Epithelial cell of proximal tubule (primary cell): ENCODE measurements at regions not wholly inside any gene's neighbourhood (a gene's known extent, or its start where the extent isn't known, plus 50 kb on each side); places are given as distances from the start of the nearest gene placed in this dataset.

ENCODE experiments used
- DNase-seq: peaks from one replicate; pipeline ENCODE4 v3.0.0-alpha.2; 2011; ENCODE audit warnings: low read depth
- H3K4me3 ChIP-seq: 2 replicates; pipeline ENCODE4 v1.5.1; 2011; ENCODE audit warnings: low read depth, mild to moderate bottlenecking, low read length
- TF ChIP-seq, protein P1 (sequence below): conservative IDR thresholded peaks from 2 replicates; pipeline ENCODE4 v1.5.1; 2012; ENCODE audit warnings: low read depth, mild to moderate bottlenecking, low read length

DNA sequence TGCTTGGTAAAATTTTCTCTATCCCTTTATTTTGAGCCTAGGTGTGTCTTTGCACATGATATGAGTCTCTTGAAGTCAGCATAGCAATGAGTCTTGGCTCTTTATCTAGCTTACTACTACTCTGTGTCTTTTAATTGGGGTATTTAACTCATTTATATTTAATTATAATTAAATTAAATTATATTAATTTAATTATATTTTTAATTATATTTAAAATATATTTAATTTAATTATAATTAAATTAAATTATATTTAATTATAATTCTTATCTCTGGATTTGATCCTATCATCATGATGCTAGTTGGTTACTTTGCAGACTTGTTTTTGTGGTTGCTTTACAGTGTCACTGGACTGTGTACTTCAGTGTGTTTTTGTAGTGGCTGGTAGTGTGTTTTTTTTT lies 201.2 kb upstream of the ITM2A start:
- TF ChIP-seq, protein P1, sequence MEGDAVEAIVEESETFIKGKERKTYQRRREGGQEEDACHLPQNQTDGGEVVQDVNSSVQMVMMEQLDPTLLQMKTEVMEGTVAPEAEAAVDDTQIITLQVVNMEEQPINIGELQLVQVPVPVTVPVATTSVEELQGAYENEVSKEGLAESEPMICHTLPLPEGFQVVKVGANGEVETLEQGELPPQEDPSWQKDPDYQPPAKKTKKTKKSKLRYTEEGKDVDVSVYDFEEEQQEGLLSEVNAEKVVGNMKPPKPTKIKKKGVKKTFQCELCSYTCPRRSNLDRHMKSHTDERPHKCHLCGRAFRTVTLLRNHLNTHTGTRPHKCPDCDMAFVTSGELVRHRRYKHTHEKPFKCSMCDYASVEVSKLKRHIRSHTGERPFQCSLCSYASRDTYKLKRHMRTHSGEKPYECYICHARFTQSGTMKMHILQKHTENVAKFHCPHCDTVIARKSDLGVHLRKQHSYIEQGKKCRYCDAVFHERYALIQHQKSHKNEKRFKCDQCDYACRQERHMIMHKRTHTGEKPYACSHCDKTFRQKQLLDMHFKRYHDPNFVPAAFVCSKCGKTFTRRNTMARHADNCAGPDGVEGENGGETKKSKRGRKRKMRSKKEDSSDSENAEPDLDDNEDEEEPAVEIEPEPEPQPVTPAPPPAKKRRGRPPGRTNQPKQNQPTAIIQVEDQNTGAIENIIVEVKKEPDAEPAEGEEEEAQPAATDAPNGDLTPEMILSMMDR = no peak
- H3K4me3 ChIP-seq = no peak overlapping the region
- no peak for DNase-seq

DNA sequence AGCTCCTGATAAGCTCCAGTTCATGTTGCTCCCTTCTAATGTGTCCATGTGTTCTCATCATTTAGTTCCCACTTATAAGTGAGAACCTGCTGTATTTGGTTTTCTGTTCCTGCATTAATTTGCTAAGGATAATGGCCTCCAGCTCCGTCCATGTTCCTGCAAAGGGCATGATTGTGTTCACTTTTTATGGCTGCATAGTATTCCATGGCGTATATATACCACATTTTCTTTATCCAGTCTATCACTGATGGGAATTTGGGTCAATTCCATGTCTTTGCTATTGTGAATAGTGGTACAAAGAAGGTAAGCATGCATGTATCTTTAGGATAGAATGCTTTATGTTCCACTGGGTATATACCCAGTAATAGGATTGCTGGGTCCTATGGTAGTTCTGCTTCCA lies 197.2 kb upstream of the ITM2A start:
- no peak overlapping the region for H3K4me3 ChIP-seq
- TF ChIP-seq, protein P1 = no peak
- no peak for DNase-seq

DNA sequence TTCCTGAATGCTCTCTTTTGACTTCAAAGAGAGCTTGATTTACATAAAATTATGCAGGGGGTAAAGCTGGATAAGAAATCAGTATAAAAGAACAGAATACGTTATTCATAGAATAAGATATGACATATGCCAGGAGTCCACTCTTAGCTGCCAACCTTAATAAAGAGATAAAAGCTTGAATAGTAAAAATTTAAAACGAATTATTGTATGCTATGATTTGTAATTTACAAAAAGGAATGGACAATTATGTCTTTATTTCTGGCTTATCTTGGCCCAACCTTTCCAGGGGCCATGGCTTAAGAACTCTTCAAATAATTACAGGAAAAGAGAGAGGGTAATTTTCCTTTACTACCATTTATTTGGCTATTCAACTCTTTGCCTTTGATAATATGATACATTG lies 192.2 kb upstream of the ITM2A start:
- no peak overlapping the region for H3K4me3 ChIP-seq
- no peak for DNase-seq
- TF ChIP-seq, protein P1 = no peak

DNA sequence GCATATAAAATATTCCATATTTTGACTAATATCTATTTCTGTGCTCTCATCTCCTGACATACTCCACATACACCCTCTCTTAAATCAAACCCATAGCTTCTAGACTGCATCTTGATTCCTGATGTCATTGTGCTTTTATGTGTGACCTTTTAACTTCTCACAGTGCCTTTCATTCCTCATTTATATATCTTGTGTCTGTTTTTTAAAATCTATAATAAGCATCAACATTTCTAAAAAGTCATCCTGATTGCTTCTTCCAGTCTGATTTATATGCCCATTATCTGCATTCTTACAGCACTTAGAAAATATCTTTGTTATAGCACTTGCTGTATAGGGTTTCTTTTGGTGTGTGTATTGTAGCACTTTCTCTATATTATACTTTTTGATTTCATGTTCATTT lies 190.1 kb upstream of the ITM2A start:
- no peak overlapping the region for H3K4me3 ChIP-seq
- TF ChIP-seq, protein P1 = no peak
- DNase-seq = no peak

DNA sequence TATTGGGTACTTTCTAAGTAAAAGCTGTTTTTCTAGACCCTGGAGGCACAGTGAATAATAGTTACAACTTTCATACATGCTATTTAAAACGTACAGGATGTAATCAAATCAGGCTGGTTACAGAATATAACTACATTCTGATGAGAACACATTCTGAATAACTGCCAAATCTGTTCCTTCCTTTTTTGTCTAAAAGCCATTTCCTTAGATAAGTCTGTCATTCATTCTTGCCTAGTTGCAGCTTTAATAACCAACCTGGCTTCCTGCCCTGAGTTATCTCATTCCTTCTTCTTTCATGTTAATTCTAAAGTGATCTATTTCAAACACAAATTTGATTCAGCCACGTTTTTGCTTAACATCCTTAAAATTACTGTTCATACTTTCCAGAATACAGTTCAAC lies 189.7 kb upstream of the ITM2A start:
- no peak overlapping the region for H3K4me3 ChIP-seq
- DNase-seq = no peak
- TF ChIP-seq, protein P1 = no peak

DNA sequence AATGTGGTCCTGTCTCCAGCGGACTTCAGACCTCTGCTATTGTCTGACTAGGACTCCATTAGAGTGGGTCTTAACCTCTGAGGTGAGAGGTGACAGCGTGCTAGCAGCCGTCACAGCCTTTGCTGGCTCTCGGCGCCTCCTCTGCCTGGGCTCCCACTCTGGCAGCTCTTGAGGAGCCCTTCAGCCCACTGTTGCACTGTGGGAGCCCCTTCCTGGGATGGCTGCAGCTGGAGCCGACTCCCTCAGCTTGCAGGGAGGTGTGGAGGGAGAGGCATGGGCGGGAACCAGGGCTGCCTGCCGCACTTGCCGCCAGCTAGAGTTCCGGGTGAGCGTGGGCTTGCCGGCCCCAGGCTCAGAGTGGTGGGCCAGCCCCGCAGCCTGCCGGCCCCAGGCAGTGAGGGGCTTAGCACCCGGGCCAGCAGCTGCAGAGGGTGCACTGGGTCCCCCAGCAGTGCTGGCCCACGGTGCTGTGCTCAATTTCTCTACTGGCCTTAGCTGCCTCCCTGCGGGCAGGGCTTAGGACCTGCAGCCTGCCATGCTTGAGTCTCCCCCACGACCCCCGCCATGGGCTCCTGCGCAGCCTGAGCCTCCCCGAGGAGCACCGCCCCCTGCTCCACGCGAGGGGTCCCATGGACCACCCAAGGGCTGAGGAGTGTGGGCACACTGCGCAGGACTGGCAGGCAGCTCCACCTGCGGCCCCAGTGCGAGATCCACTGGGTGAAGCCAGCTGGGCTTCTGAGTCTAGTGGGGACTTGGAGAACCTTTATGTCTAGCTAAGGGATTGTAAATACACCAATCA lies 163.4 kb upstream of the ITM2A start:
- TF ChIP-seq, protein P1 = no peak
- DNase-seq = no peak
- H3K4me3 ChIP-seq = no peak overlapping the region

DNA sequence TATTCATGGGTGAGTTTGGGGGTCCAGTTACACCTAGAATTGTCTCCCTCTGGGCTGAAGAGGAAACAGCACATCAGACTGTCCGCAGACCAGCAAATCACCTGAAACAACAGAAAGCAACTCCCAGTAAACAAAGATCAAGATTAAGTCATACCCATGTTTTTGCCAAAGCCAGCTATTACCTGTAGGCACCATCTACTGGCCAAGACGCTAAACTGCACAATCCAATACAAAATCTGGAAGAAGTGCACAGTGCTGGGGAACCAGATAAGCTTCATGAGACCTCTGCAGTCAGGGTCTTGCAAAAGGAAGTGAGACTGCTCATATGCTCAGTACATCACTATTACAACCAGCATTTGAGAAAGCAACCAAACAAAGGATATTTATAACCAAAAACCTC lies 157.5 kb upstream of the ITM2A start:
- TF ChIP-seq, protein P1 = peak; percentile 57
- H3K4me3 ChIP-seq = no peak overlapping the region
- DNase-seq = no peak
